ENCODE measurements at regions not wholly inside any gene's neighbourhood (a gene's known extent, or its start where the extent isn't known, plus 50 kb on each side); places are given as distances from the start of the nearest gene placed in this dataset.

DNA sequence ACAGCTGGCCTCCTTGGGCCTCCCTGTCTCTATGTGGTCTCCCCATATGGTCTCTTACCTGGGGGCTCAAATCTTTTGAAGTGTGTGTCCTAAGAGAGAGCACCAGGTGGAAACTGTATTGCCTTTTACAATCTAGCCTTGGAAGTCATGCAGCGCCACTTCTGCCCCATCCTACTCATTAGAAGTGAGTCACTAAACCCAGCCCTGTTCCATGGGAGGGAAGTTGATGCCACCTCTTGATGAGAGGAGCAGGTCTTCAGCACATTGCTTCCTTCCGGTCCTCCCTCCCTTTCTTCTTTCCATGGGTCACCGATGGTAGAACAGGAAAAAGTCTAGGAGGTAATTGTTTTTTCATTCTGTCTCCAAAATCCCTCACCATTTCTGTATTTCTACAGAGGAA lies 156.3 kb downstream of the FOXA2 start:
- TF ChIP-seq TRIM28 (IDR thresholded peaks at IDR 0.05) (no peak), STAT5A (IDR thresholded peaks at IDR 0.05; ENCODE audit: borderline replicate concordance, low read length) (no peak), ZNF76 (CRISPR knock-in tag; IDR thresholded peaks at IDR 0.05; ENCODE audit: borderline replicate concordance) (no peak), ZNF224 (CRISPR knock-in tag; IDR thresholded peaks at IDR 0.05) (no peak), NFXL1 (CRISPR knock-in tag; IDR thresholded peaks at IDR 0.05) (no peak), PHB2 (IDR thresholded peaks at IDR 0.05; ENCODE audit: low read depth) (no peak), ZNF274 (IDR thresholded peaks at IDR 0.05; ENCODE audit: borderline replicate concordance, low read depth, low read length) (no peak), HLTF (IDR thresholded peaks at IDR 0.05) (no peak), THRAP3 (IDR thresholded peaks at IDR 0.05; ENCODE audit: borderline replicate concordance) (no peak), MTA2 (IDR thresholded peaks at IDR 0.05; ENCODE audit: low read depth) (no peak), ESRRA (IDR thresholded peaks at IDR 0.05; ENCODE audit: borderline replicate concordance, low read depth) (no peak), HCFC1 (IDR thresholded peaks at IDR 0.05; ENCODE audit: low read depth, low read length) (no peak), MCM7 (IDR thresholded peaks at IDR 0.05) (no peak)
- TF ChIP-seq, protein P1, sequence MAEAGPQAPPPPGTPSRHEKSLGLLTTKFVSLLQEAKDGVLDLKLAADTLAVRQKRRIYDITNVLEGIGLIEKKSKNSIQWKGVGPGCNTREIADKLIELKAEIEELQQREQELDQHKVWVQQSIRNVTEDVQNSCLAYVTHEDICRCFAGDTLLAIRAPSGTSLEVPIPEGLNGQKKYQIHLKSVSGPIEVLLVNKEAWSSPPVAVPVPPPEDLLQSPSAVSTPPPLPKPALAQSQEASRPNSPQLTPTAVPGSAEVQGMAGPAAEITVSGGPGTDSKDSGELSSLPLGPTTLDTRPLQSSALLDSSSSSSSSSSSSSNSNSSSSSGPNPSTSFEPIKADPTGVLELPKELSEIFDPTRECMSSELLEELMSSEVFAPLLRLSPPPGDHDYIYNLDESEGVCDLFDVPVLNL (CRISPR knock-in tag; IDR thresholded peaks at IDR 0.05; ENCODE audit: low read depth): no peak
- ATAC-seq: no peak
- no peaks in the 10 kb centered on the region for H3K9me1 ChIP-seq (ENCODE audit: control insufficient read depth, insufficient read depth, low read length)

More for the DNA sequence above, 156.3 kb downstream of the FOXA2 start:
- BruUV-seq (replicated peaks): no TSS peak
- 81% methylated on average over 2 of the region's 3 CpGs for WGBS (ENCODE audit: insufficient coverage, low coverage, missing lambda C conversion rate)
- ChIA-PET POLR2A (no interaction called here), CTCF (ENCODE audit: low intra/inter-chr PET ratio) (no interaction called here)
- Histone ChIP-seq H3K27me3 (ENCODE audit: control insufficient read depth in 2 of 2, insufficient read depth in 2 of 2, low read length in 2 of 2) (no peaks in the 10 kb centered on the region), H3K27ac (ENCODE audit: extremely low read depth, low read depth, low read length) (no peak overlapping the region), H3K9me3 (replicated peaks; ENCODE audit: control insufficient read depth, insufficient read depth, low read depth, low read length) (no peaks in the 10 kb centered on the region), H3K4me3 (no peak overlapping the region), H3K79me2 (ENCODE audit: control insufficient read depth, insufficient read depth, low read length) (no peaks in the 10 kb centered on the region), H3K4me2 (ENCODE audit: insufficient read depth, low read length) (no peak overlapping the region), H3K36me3 (ENCODE audit: control insufficient read depth, insufficient read depth, low read length) (no peaks in the 10 kb centered on the region), H4K20me1 (replicated peaks; ENCODE audit: control insufficient read depth, insufficient read depth, low read length) (no peaks in the 10 kb centered on the region), H3K9ac (ENCODE audit: insufficient read depth in 1 of 2, low read depth in 2 of 2, low read length in 2 of 2) (no peak overlapping the region), H3K4me1 (replicated peaks in 1 of 2; ENCODE audit: control insufficient read depth in 2 of 2, insufficient read depth in 2 of 2, low read length in 2 of 2) (peaks cover 6 to 17% of the 10 kb centered on the region in 2 experiments; a peak in 3 of 5 replicates), H2AFZ (ENCODE audit: low read depth, low read length) (no peak overlapping the region)
- in situ Hi-C loops (cut with MboI): no loop called here
- no peak for FAIRE-seq
- intact Hi-C loops (cut with micrococcal nuclease): no loop called here
- DNase-seq (ENCODE audit: extremely low read depth in 1 of 4, low spot score in 3 of 4): no peak

All from K562 (cell line).